ENCODE measurements at regions not wholly inside any gene's neighbourhood (a gene's known extent, or its start where the extent isn't known, plus 50 kb on each side); places are given as distances from the start of the nearest gene placed in this dataset.

- Histone ChIP-seq H2BK120ac (ENCODE audit: low read depth, low read length, poor library complexity, severe bottlenecking) (no peak overlapping the region), H3K4ac (ENCODE audit: low read depth, low read length) (no peak overlapping the region), H3K27me3 (ENCODE audit: insufficient read depth, low read length) (no peaks in the 10 kb centered on the region), H4K20me1 (ENCODE audit: control insufficient read depth, insufficient read depth, insufficient read length) (no peaks in the 10 kb centered on the region), H2AK5ac (ENCODE audit: insufficient read length, low read length) (no peak overlapping the region), H3T11ph (ENCODE audit: low read length) (no peak overlapping the region), H2AFZ (ENCODE audit: low read length) (no peak overlapping the region), H3K18ac (ENCODE audit: insufficient read length, low read depth, low read length) (no peak overlapping the region), H2BK5ac (ENCODE audit: insufficient read length, low read length) (no peak overlapping the region), H4K8ac (replicated peaks; ENCODE audit: insufficient read length, low read depth, low read length) (no peak overlapping the region), H3K4me2 (ENCODE audit: insufficient read depth, insufficient read length, low read length) (no peak overlapping the region), H3K56ac (ENCODE audit: insufficient read length, low read depth, low read length) (no peak overlapping the region), H3K14ac (ENCODE audit: insufficient read depth, low read length) (no peak overlapping the region), H3K27ac (ENCODE audit: insufficient read length, low read depth, low read length) (no peak overlapping the region), H3K23me2 (ENCODE audit: insufficient read length, low read depth, low read length, poor library complexity, severe bottlenecking) (no peaks in the 10 kb centered on the region), H2BK20ac (ENCODE audit: low read depth, low read length, poor library complexity, severe bottlenecking) (no peak overlapping the region), H3K79me2 (ENCODE audit: insufficient read depth, low read length) (no peaks in the 10 kb centered on the region), H4K91ac (ENCODE audit: insufficient read length, low read depth, low read length) (no peak overlapping the region), H3K9me3 (ENCODE audit: control insufficient read depth, low read depth, low read length) (no peaks in the 10 kb centered on the region), H3K4me1 (ENCODE audit: insufficient read depth, low read length) (no peaks in the 10 kb centered on the region), H2BK12ac (ENCODE audit: insufficient read length, low read depth, low read length) (no peak overlapping the region), H3K23ac (ENCODE audit: insufficient read length, low read depth, low read length) (no peak overlapping the region), H4K5ac (ENCODE audit: insufficient read length, low read depth, low read length) (no peak overlapping the region), H2BK15ac (ENCODE audit: low read depth, low read length) (no peak overlapping the region), H3K9ac (ENCODE audit: extremely low read depth, insufficient read length, low read length) (no peak overlapping the region), H3K79me1 (ENCODE audit: insufficient read depth, low read depth, low read length, poor library complexity, severe bottlenecking) (no peaks in the 10 kb centered on the region)
- Mint-ChIP-seq H3K4me1 (peaks cover 4 to 7% of the 10 kb centered on the region in 2 experiments), H3K9me3 (no peaks in the 10 kb centered on the region; a peak in 1 of 5 replicates), H3K36me3 (ENCODE audit: insufficient read depth in 1 of 3, low read depth in 3 of 3) (peaks cover 0 to under 1% (median 0%) of the 10 kb centered on the region in 3 experiments; a peak in 1 of 7 replicates), H3K27ac (no peak overlapping the region), H3K4me3 (no peak overlapping the region), H3K27me3 (ENCODE audit: low read depth) (no peaks in the 10 kb centered on the region; the same call in 1 of the 2 replicates)
- WGBS (ENCODE audit: extremely low coverage, insufficient read length, low lambda C conversion rate): no CpG with 5 or more reads among the region's 5 CpGs
- no peak for DNase-seq
- TF ChIP-seq, protein P1, sequence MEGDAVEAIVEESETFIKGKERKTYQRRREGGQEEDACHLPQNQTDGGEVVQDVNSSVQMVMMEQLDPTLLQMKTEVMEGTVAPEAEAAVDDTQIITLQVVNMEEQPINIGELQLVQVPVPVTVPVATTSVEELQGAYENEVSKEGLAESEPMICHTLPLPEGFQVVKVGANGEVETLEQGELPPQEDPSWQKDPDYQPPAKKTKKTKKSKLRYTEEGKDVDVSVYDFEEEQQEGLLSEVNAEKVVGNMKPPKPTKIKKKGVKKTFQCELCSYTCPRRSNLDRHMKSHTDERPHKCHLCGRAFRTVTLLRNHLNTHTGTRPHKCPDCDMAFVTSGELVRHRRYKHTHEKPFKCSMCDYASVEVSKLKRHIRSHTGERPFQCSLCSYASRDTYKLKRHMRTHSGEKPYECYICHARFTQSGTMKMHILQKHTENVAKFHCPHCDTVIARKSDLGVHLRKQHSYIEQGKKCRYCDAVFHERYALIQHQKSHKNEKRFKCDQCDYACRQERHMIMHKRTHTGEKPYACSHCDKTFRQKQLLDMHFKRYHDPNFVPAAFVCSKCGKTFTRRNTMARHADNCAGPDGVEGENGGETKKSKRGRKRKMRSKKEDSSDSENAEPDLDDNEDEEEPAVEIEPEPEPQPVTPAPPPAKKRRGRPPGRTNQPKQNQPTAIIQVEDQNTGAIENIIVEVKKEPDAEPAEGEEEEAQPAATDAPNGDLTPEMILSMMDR (conservative IDR thresholded peaks at IDR 0.05): no peak
Observed at GRCh38 chr11:96681019-96681716, 291.4 kb downstream of the JRKL start.
